T-helper 17 cell (primary cell): ENCODE measurements at regions not wholly inside any gene's neighbourhood (a gene's known extent, or its start where the extent isn't known, plus 50 kb on each side); places are given as distances from the start of the nearest gene placed in this dataset.

Experiments
- ATAC-seq: fragments of 150-1000 bp; cut with Tn5 transposase; 2 replicates; pipeline ENCODE4 v1.10.0; 2021; ENCODE audit warnings: mild to moderate bottlenecking, moderate library complexity
- DNase-seq, 3 donors: peaks; one replicate each; pipeline versions ENCODE4 v3.0.0 to v3.0.0-alpha.2; 2020 to 2021
- H3K9me3 ChIP-seq: one replicate; pipeline ENCODE4 v1.7.0; 2013; ENCODE audit warnings: low read length, mild to moderate bottlenecking; ENCODE audit not compliant: control insufficient read depth, poor library complexity, severe bottlenecking
- H3K27ac Mint-ChIP-seq: one replicate; pipeline ENCODE4 v1.8.0; 2022; ENCODE audit warnings: mild to moderate bottlenecking, moderate library complexity, mixed read lengths
- H3K27me3 Mint-ChIP-seq: one replicate; pipeline ENCODE4 v1.8.0; 2022; ENCODE audit warnings: mixed read lengths
- H3K36me3 Mint-ChIP-seq: one replicate; pipeline ENCODE4 v1.8.0; 2022; ENCODE audit warnings: low read depth, mixed read lengths
- H3K4me1 Mint-ChIP-seq: one replicate; pipeline ENCODE4 v1.8.0; 2022; ENCODE audit warnings: mild to moderate bottlenecking, mixed read lengths
- H3K4me3 Mint-ChIP-seq: one replicate; pipeline ENCODE4 v1.8.0; 2022; ENCODE audit warnings: mild to moderate bottlenecking, moderate library complexity, mixed read lengths

- H3K4me3 Mint-ChIP-seq: no peak overlapping the region
- no peaks in the 10 kb centered on the region for H3K27me3 Mint-ChIP-seq
- no peaks in the 10 kb centered on the region for H3K36me3 Mint-ChIP-seq
- H3K27ac Mint-ChIP-seq: no peak overlapping the region
- no peaks in the 10 kb centered on the region for H3K9me3 ChIP-seq
- H3K4me1 Mint-ChIP-seq: no peaks in the 10 kb centered on the region
- DNase-seq: no peak
- ATAC-seq: no peak
Observed at GRCh38 chr18:71505526-71505925, 1038.6 kb downstream of the CBLN2 start.

GRCh38 chr18:71503222-71503621 is 1040.9 kb downstream of the CBLN2 start:
- H3K27ac Mint-ChIP-seq: no peak overlapping the region
- no peak for ATAC-seq
- no peaks in the 10 kb centered on the region for H3K4me1 Mint-ChIP-seq
- no peaks in the 10 kb centered on the region for H3K9me3 ChIP-seq
- H3K4me3 Mint-ChIP-seq: no peak overlapping the region
- DNase-seq: no peak
- H3K27me3 Mint-ChIP-seq: no peaks in the 10 kb centered on the region
- no peaks in the 10 kb centered on the region for H3K36me3 Mint-ChIP-seq

- Mint-ChIP-seq H3K27ac (no peak overlapping the region), H3K36me3 (no peaks in the 10 kb centered on the region), H3K4me3 (no peak overlapping the region), H3K27me3 (no peaks in the 10 kb centered on the region), H3K4me1 (no peaks in the 10 kb centered on the region)
- no peak for ATAC-seq
- no peaks in the 10 kb centered on the region for H3K9me3 ChIP-seq
- DNase-seq: no peak
Observed at GRCh38 chr18:71485611-71486010, 1058.5 kb downstream of the CBLN2 start.

- Mint-ChIP-seq H3K4me3 (no peak overlapping the region), H3K4me1 (no peaks in the 10 kb centered on the region)
- no peak for ATAC-seq
Observed at GRCh38 chr18:71471963-71472725, 1072.0 kb downstream of the CBLN2 start.

GRCh38 chr18:71456206-71456605 is 1087.9 kb downstream of the CBLN2 start:
- H3K36me3 Mint-ChIP-seq: no peaks in the 10 kb centered on the region
- DNase-seq: no peak
- no peaks in the 10 kb centered on the region for H3K27me3 Mint-ChIP-seq
- no peak overlapping the region for H3K27ac Mint-ChIP-seq
- no peak for ATAC-seq
- H3K4me1 Mint-ChIP-seq: no peaks in the 10 kb centered on the region
- no peaks in the 10 kb centered on the region for H3K9me3 ChIP-seq
- no peak overlapping the region for H3K4me3 Mint-ChIP-seq

More at GRCh38 chr18:71471963-71472725, 1072.0 kb downstream of the CBLN2 start:
- no peak for DNase-seq
- no peaks in the 10 kb centered on the region for H3K27me3 Mint-ChIP-seq
- H3K9me3 ChIP-seq: no peaks in the 10 kb centered on the region
- no peak overlapping the region for H3K27ac Mint-ChIP-seq
- no peaks in the 10 kb centered on the region for H3K36me3 Mint-ChIP-seq

- no peaks in the 10 kb centered on the region for H3K36me3 Mint-ChIP-seq
- DNase-seq (no peak), ATAC-seq (no peak)
Observed at GRCh38 chr18:71450257-71450656, 1093.9 kb downstream of the CBLN2 start.

GRCh38 chr18:71443706-71444480 is 1100.2 kb downstream of the CBLN2 start:
- Mint-ChIP-seq H3K4me1 (no peaks in the 10 kb centered on the region), H3K27ac (no peak overlapping the region), H3K36me3 (no peaks in the 10 kb centered on the region), H3K27me3 (no peaks in the 10 kb centered on the region), H3K4me3 (no peak overlapping the region)
- H3K9me3 ChIP-seq: no peaks in the 10 kb centered on the region
- ATAC-seq (no peak), DNase-seq (no peak)

More at GRCh38 chr18:71450257-71450656, 1093.9 kb downstream of the CBLN2 start:
- no peak overlapping the region for H3K4me3 Mint-ChIP-seq
- no peak overlapping the region for H3K27ac Mint-ChIP-seq
- H3K4me1 Mint-ChIP-seq: no peaks in the 10 kb centered on the region
- no peaks in the 10 kb centered on the region for H3K27me3 Mint-ChIP-seq
- H3K9me3 ChIP-seq: no peaks in the 10 kb centered on the region

- Mint-ChIP-seq H3K36me3 (no peaks in the 10 kb centered on the region), H3K4me3 (no peak overlapping the region), H3K4me1 (no peaks in the 10 kb centered on the region), H3K27ac (no peak overlapping the region), H3K27me3 (no peaks in the 10 kb centered on the region)
- DNase-seq: no peak
- H3K9me3 ChIP-seq: no peaks in the 10 kb centered on the region
- ATAC-seq: no peak
Observed at GRCh38 chr18:71442731-71443141, 1101.4 kb downstream of the CBLN2 start.

- no peaks in the 10 kb centered on the region for H3K4me1 Mint-ChIP-seq
- H3K9me3 ChIP-seq: no peaks in the 10 kb centered on the region
- H3K36me3 Mint-ChIP-seq: no peaks in the 10 kb centered on the region
- no peak for ATAC-seq
- no peaks in the 10 kb centered on the region for H3K27me3 Mint-ChIP-seq
- no peak overlapping the region for H3K27ac Mint-ChIP-seq
- DNase-seq: no peak
- no peak overlapping the region for H3K4me3 Mint-ChIP-seq
Observed at GRCh38 chr18:71441156-71441555, 1103.0 kb downstream of the CBLN2 start.

GRCh38 chr18:71437511-71437910 is 1106.6 kb downstream of the CBLN2 start:
- ATAC-seq (no peak), DNase-seq (no peak)
- H3K36me3 Mint-ChIP-seq: no peaks in the 10 kb centered on the region
- no peaks in the 10 kb centered on the region for H3K27me3 Mint-ChIP-seq
- no peak overlapping the region for H3K27ac Mint-ChIP-seq
- no peaks in the 10 kb centered on the region for H3K9me3 ChIP-seq
- H3K4me3 Mint-ChIP-seq: no peak overlapping the region
- H3K4me1 Mint-ChIP-seq: no peaks in the 10 kb centered on the region

GRCh38 chr18:71433373-71433772 is 1110.8 kb downstream of the CBLN2 start:
- Mint-ChIP-seq H3K36me3 (no peaks in the 10 kb centered on the region), H3K27me3 (no peaks in the 10 kb centered on the region), H3K27ac (no peak overlapping the region), H3K4me1 (no peaks in the 10 kb centered on the region), H3K4me3 (no peak overlapping the region)
- no peak for ATAC-seq
- DNase-seq: no peak
- H3K9me3 ChIP-seq: no peaks in the 10 kb centered on the region

- DNase-seq: no peak
Observed at GRCh38 chr18:71431689-71432088, 1112.5 kb downstream of the CBLN2 start.

GRCh38 chr18:71431171-71431570 is 1113.0 kb downstream of the CBLN2 start:
- no peak overlapping the region for H3K27ac Mint-ChIP-seq
- no peaks in the 10 kb centered on the region for H3K9me3 ChIP-seq
- H3K36me3 Mint-ChIP-seq: no peaks in the 10 kb centered on the region
- H3K4me1 Mint-ChIP-seq: no peaks in the 10 kb centered on the region
- ATAC-seq: no peak
- no peak for DNase-seq
- no peak overlapping the region for H3K4me3 Mint-ChIP-seq
- no peaks in the 10 kb centered on the region for H3K27me3 Mint-ChIP-seq

More at GRCh38 chr18:71431689-71432088, 1112.5 kb downstream of the CBLN2 start:
- no peaks in the 10 kb centered on the region for H3K27me3 Mint-ChIP-seq
- no peak overlapping the region for H3K4me3 Mint-ChIP-seq
- no peak overlapping the region for H3K27ac Mint-ChIP-seq
- no peaks in the 10 kb centered on the region for H3K9me3 ChIP-seq
- no peaks in the 10 kb centered on the region for H3K4me1 Mint-ChIP-seq
- no peaks in the 10 kb centered on the region for H3K36me3 Mint-ChIP-seq
- ATAC-seq: no peak
